GM18508 (cell line): ENCODE measurements at regions not wholly inside any gene's neighbourhood (a gene's known extent, or its start where the extent isn't known, plus 50 kb on each side); places are given as distances from the start of the nearest gene placed in this dataset.
"Not testable (repeated sequence)": the region's sequence is repeated elsewhere in the genome, so short reads cannot be mapped to it uniquely, and the experiment has no call there.

Experiments
- ATAC-seq: cut with Tn5 transposase; IDR thresholded peaks from one replicate; pipeline ENCODE4 v1.9.1; 2021; ENCODE audit warnings: moderate number of reproducible peaks; ENCODE audit not compliant: insufficient read depth, unreplicated experiment

GRCh38 chr11:91295591-91295990 is 929.0 kb upstream of the FAT3 start:
- peak; percentile 41 for ATAC-seq

GRCh38 chr11:91293119-91293518 is 931.5 kb upstream of the FAT3 start:
- ATAC-seq: no peak

- no peak for ATAC-seq
Observed at GRCh38 chr11:91272089-91272488, 952.5 kb upstream of the FAT3 start.

GRCh38 chr11:91268512-91269295 is 955.9 kb upstream of the FAT3 start:
- not testable (repeated sequence) for ATAC-seq

GRCh38 chr11:91265946-91266345 is 958.7 kb upstream of the FAT3 start:
- no peak for ATAC-seq

GRCh38 chr11:91264481-91264880 is 960.1 kb upstream of the FAT3 start:
- no peak for ATAC-seq

GRCh38 chr11:91263496-91264365 is 960.9 kb upstream of the FAT3 start:
- no peak for ATAC-seq

GRCh38 chr11:91261513-91261912 is 963.1 kb upstream of the FAT3 start:
- no peak for ATAC-seq

GRCh38 chr11:91258876-91259275 is 965.7 kb upstream of the FAT3 start:
- ATAC-seq: no peak

GRCh38 chr11:91257667-91258066 is 967.0 kb upstream of the FAT3 start:
- no peak for ATAC-seq

- no peak for ATAC-seq
Observed at GRCh38 chr11:91248199-91248807, 976.3 kb upstream of the FAT3 start.

- no peak for ATAC-seq
Observed at GRCh38 chr11:91247009-91247735, 977.4 kb upstream of the FAT3 start.

GRCh38 chr11:91244912-91245311 is 979.7 kb upstream of the FAT3 start:
- ATAC-seq: no peak

- no peak for ATAC-seq
Observed at GRCh38 chr11:91243630-91244029, 981.0 kb upstream of the FAT3 start.

- no peak for ATAC-seq
Observed at GRCh38 chr11:91243051-91243450, 981.6 kb upstream of the FAT3 start.

- no peak for ATAC-seq
Observed at GRCh38 chr11:91241226-91241625, 983.4 kb upstream of the FAT3 start.

- ATAC-seq: no peak
Observed at GRCh38 chr11:91239359-91239758, 985.3 kb upstream of the FAT3 start.

GRCh38 chr11:91231226-91231625 is 993.4 kb upstream of the FAT3 start:
- no peak for ATAC-seq

GRCh38 chr11:91230647-91231046 is 994.0 kb upstream of the FAT3 start:
- ATAC-seq: no peak

GRCh38 chr11:91222830-91223229 is 1000.0 kb upstream of the CHORDC1 start:
- ATAC-seq: no peak
